NCI-H526 treated with DMSO at 0.1 percent for 48 hours (cell line): ENCODE measurements at regions not wholly inside any gene's neighbourhood (a gene's known extent, or its start where the extent isn't known, plus 50 kb on each side); places are given as distances from the start of the nearest gene placed in this dataset.

Experiments used
- DNase-seq: peaks from one replicate; lab custom pipeline; 2025; lab: John Stamatoyannopoulos, UW

- DNase-seq, result no peak
Measured at GRCh38 chr11:42490506-42490905, 821.3 kb upstream of the API5 start.

GRCh38 chr11:42494459-42494858, 817.3 kb upstream of the API5 start:
- no peak for DNase-seq

- no peak for DNase-seq
Measured at GRCh38 chr11:42498971-42499370, 812.8 kb upstream of the API5 start.

GRCh38 chr11:42502151-42502550, 809.6 kb upstream of the API5 start:
- DNase-seq, result no peak

- no peak for DNase-seq
Measured at GRCh38 chr11:42521994-42522393, 789.8 kb upstream of the API5 start.

GRCh38 chr11:42524534-42525227, 787.1 kb upstream of the API5 start:
- peak; percentile 26 for DNase-seq

- DNase-seq, result no peak
Measured at GRCh38 chr11:42526426-42526825, 785.4 kb upstream of the API5 start.

DNA sequence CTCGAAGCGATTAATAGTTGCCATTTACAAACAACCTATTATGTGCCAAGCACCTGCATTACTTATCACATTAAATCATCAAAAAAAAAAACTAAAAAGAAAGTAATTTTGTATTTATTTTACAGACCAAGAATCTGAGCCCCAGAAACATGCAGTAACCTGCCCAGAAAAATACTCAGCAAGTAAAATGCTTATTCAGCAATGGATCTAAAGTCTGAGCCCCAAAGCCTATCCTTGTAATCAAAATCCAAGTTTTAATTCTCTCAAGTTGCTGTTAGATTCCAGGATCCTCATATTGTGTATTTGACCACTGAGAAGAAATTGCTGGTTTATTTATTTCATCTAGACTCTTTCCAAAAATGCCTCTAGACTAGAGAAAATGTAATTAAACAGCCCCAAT, 783.3 kb upstream of the API5 start:
- DNase-seq, result no peak

DNA sequence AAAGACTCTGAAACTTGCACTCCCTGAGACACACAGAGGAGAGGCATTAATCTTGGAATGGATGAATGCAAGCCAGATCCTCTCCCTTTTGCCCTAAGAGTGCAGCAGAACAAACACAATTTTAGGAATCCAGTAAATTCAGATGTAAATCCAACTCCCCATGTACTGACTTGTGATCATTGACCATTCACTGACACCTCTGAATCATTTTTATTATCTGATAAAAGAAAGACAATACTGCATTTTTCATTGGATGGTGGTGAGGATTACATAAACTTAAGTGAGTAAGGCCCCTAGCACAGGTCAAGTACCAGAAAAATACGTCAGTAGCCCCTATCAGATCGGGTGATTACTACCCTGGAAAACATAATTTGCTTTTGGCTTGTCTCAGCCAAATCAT, 782.9 kb upstream of the API5 start:
- DNase-seq, result no peak

DNA sequence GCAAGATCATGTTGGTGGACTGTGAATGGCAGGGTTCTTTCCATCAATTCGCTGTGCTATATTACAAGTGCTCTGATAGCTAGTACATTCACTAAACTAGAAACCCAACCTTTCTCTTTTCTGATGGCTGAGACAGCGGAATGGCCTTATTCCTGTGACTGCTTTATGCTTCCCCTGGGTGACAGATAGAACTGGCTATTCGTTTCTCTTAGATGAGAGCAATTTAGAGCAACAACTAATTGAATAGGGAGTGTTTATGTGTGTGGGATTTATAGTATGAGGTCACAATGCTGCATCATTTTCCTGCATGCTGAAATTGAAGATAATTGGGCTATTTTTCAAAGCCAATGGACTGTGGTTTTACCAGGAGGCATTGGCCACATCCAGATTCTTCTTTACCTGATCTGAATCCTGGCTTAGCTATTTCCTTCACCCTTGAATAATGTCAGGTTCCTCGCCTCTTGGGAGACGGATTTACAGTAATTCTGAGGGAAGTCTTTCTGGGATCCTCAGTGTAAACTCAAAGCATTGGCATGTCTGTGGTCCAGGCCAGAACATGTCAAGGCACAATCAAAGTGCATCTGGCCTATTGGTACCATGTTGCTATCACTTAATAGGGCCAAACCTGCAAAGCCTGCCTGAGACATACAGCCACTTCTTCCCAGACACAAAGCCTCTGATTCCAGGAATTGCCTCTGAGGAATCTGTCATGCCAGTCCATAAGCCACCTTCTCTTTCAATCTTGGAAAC, 775.0 kb upstream of the API5 start:
- DNase-seq, result no peak

DNA sequence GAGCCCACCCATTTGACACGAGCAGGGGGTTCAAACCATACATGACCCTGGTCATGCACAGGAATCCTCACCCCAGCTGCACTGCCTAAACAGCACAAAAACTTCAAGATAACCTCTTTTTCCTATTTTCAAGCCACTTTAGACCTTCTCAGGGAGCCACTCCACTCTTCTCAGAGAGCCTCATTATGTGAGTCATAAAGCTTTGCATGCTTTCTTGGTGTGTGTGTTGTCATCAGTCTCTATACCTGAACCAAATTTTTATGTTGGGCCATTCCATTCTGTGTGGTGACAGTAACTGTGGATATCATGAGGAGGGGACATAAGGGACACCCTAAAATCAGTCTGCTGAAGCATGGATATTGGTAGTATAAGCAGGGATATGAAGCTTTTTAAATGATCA, 769.5 kb upstream of the API5 start:
- no peak for DNase-seq

- no peak for DNase-seq
Measured at GRCh38 chr11:42543844-42544419, 767.9 kb upstream of the API5 start.

DNA sequence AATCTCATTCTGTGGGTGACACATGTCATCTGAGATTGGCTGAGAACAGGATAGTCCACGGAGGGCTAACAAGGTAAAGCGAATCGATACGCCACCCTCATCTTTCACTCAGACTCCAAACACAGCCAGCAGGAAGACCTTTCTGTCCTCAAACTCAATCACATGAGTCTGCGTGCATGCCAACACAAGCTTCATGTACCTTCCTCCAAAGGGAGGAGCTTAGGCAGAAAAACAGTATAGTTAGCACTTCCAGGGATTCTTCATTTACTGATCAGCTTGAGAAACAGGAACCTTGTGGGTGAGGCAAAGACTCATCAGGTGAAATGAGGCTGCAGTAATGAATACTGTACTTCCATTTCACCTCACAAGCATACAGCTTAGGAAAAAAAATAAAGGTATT, 767.1 kb upstream of the API5 start:
- no peak for DNase-seq

DNA sequence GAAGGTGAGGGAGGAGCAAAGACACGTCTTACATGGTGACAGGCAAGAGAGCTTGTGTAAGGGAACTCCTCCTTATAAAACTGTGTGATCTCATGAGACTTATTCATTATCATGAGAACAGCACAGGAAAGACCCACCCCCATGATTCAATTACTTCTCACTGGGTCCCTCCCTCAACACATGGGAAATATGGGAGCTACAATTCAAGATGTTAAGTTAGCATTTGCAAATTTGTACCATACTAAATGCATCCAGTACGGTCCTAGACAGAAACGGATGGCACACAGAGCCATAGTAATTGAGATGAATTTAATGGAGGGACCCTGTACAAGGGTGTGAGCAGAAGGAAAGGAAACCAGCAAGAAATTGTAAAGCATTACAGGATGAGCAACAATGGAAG, 765.8 kb upstream of the API5 start:
- DNase-seq, result no peak

DNA sequence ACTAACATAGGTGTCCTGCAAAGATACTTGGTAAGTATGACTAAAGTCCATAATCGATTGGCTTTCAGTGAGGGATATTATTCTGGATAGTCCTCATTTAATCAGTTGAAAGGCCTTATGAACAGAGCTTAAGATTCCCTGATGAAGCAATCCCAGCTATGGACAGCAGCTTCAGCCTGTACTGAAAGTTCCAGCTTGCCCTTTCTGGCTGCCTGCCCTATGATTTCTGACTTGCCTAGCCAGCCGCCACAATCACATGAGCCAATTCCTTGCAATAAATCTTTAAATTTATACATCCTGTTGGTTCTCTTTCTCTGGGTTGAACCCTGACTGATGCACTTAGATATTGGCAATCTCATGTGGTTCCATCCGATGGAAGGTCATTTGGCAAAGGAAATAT, 759.0 kb upstream of the API5 start:
- no peak for DNase-seq

DNA sequence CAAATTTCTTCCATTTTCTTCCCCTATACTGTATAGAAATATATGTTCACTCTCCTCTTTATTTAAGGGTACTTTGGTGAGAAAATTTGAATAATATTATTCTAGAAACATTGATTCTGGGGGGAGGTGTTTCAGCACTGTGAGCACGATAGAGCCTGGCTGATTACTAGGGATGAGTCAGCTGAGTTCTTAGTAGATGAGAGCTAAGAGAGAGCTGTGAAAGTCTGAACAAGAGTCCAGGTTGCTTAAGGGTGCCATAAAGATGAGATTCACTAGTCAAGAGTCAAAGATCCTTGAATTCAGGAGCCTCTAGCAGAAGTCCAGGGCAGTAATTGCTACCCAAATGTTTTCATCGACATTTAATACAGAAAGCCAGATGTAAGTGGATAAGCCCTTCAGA, 756.6 kb upstream of the API5 start:
- DNase-seq, result no peak

DNA sequence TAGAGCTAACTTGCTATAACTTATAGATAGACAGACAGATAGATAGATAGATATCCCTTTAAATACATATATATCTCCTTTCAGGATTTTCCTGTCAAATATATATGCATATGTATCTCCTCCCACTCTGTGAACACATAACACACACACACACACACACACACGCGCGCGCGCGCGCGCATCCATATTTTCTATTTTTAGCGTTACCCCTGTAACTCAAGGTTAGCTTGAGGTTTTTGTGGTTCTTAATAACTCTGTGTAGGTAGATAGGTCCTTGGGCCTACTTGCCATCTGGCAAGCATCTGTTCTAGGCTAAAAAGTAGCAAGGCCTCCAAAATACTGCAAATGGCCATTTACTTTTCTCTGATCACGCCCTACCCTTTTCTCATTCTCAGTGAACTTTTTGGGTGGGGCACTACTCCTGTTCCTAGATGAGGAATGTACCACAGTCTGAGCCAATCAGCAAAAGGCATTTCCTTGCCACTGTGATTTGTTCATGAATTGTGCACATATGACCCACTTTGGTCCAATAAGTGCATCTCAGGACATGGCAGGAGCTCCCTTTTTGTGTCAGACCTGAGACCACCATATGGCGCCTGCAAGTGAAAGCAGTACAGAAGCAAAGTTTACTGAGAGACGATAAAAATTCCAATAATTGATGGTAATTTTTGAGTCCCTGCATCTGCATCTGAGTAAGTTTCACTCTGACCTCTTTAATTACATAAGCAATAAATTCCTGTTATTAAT, 740.5 kb upstream of the API5 start:
- DNase-seq, result no peak

DNA sequence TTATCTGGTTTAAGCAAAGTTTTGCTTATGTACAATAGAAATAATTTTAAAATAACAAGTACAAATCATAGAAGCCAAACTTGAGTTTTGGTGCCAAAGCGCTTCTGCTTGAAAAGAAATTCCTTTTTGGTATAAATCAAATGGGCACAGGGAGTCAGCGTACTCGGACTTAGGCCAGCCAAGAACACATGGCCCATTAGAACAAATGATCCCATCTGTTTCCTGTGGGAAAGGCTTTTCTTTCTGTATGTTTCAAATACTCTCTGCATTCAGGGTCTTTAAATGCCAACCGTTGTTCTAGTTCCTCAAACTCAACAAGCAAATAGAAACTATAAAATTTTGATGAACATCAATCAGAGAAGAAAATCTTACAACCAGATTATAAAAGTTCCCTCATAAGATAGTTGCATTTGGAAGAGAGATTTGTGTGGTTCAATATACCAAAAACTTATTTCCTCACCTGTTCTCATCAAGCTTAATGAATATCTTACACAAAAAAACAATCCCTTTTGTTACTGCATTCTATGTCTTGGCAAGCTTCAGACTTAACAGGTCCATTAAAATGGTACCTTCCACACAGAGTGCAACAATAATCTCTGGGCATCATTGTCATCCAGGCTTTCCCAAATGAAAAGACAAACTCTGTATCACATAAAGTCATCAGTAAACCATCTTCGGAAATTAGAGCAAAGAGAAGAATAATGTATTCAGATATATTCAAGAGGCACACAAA, 739.8 kb upstream of the API5 start:
- no peak for DNase-seq

DNA sequence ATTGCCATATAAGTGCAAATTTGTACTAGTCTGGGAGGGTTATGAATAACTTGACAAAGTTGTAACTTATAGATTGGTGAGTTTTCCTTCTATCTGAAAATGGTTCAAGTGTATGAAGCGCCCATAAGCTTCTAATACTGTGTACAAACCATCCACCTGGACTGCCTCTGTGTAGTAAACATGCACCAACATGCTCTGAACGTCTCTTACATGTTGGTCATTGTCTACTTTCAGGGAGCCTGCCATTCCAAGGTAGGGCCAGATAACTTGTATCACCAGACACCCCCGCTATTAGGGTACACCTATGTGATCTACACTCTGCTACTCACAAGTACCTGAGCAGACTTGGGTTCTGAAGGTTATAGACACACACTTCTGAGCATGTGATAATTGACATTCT, 735.5 kb upstream of the API5 start:
- DNase-seq, result no peak

GRCh38 chr11:42589286-42589685, 722.5 kb upstream of the API5 start:
- no peak for DNase-seq

DNA sequence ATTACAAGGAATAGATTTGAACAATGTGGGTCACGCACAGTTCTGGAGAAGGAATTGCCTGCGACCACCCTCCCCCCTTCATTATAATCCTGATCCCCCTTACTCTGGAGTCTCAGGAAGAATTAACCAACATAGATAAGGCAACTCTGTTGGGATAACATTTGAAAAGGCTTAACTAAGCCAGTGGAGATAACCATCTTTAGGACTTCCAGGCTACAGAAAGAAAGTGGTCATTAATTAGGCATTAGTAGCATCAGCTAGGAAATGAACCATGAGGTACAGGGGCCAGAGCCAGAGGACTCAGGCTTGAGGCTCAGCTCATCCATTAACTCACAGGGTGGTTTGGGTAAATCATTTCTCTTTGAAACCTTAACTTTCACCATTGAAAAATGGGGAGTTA, 720.0 kb upstream of the API5 start:
- DNase-seq, result no peak

GRCh38 chr11:42593441-42593840, 718.4 kb upstream of the API5 start:
- DNase-seq, result no peak
